MM.1S (cell line): ENCODE measurements at regions not wholly inside any gene's neighbourhood (a gene's known extent, or its start where the extent isn't known, plus 50 kb on each side); places are given as distances from the start of the nearest gene placed in this dataset.

Experiments used
- DNase-seq: peaks from one replicate; pipeline ENCODE4 v3.0.0-alpha.2; 2015
- H2AFZ ChIP-seq: fragments of 300-600 bp; sonication (generic); 2 replicates; pipeline ENCODE4 v1.6.0; 2016; ENCODE audit warnings: antibody characterized with exemption, low read length
- H3F3A ChIP-seq: fragments of 300-600 bp; sonication (generic); 2 replicates; pipeline ENCODE4 v1.6.1; 2016; ENCODE audit warnings: mild to moderate bottlenecking, antibody characterized with exemption, low read length, moderate library complexity, mixed read lengths; ENCODE audit not compliant: insufficient read depth
- H3K27ac ChIP-seq: fragments of 300-600 bp; sonication (generic); 2 replicates; pipeline ENCODE4 v1.5.1; 2016; ENCODE audit warnings: mild to moderate bottlenecking, low read length
- H3K27me3 ChIP-seq: fragments of 300-600 bp; sonication (generic); replicated peaks from 2 replicates; pipeline ENCODE4 v1.6.0; 2016; ENCODE audit warnings: low read length; ENCODE audit not compliant: insufficient read depth
- H3K36me3 ChIP-seq: fragments of 300-600 bp; sonication (generic); replicated peaks from 2 replicates; pipeline ENCODE4 v1.6.1; 2016; ENCODE audit warnings: mild to moderate bottlenecking, low read length, mixed read lengths; ENCODE audit not compliant: insufficient read depth
- H3K4me1 ChIP-seq: fragments of 300-600 bp; sonication (generic); 2 replicates; pipeline ENCODE4 v1.6.1; 2016; ENCODE audit warnings: low read length, mixed read lengths
- H3K4me2 ChIP-seq: fragments of 300-600 bp; sonication (generic); 2 replicates; pipeline ENCODE4 v1.6.0; 2016; ENCODE audit warnings: low read depth, low read length
- H3K4me3 ChIP-seq: fragments of 300-600 bp; sonication (generic); 2 replicates; pipeline ENCODE4 v1.5.1; 2016; ENCODE audit warnings: low read length, mixed read lengths
- H3K79me2 ChIP-seq: fragments of 300-600 bp; sonication (generic); 2 replicates; pipeline ENCODE4 v1.6.1; 2016; ENCODE audit warnings: mixed run types, low read length, mixed read lengths
- H3K9ac ChIP-seq: fragments of 300-600 bp; sonication (generic); 2 replicates; pipeline ENCODE4 v1.6.1; 2016; ENCODE audit warnings: low read length, mixed read lengths
- H3K9me2 ChIP-seq: fragments of 300-600 bp; sonication (generic); replicated peaks from 2 replicates; pipeline ENCODE4 v1.6.1; 2016; ENCODE audit warnings: mild to moderate bottlenecking, low read length, mixed read lengths; ENCODE audit not compliant: insufficient read depth
- H3K9me3 ChIP-seq: fragments of 300-600 bp; sonication (generic); replicated peaks from 2 replicates; pipeline ENCODE4 v1.6.1; 2016; ENCODE audit warnings: mild to moderate bottlenecking, low read length, mixed read lengths; ENCODE audit not compliant: insufficient read depth
- H4K20me1 ChIP-seq: fragments of 300-600 bp; sonication (generic); 2 replicates; pipeline ENCODE4 v1.6.1; 2016; ENCODE audit warnings: mild to moderate bottlenecking, low read length, moderate library complexity, mixed read lengths; ENCODE audit not compliant: insufficient read depth
- CTCF ChIP-seq: fragments of 300-600 bp; sonication (generic); IDR thresholded peaks from 2 replicates; pipeline ENCODE4 v1.5.1; 2016; ENCODE audit warnings: antibody characterized with exemption, low read length, mixed read lengths
- EZH2 ChIP-seq: fragments of 300-600 bp; sonication (generic); optimal IDR thresholded peaks from 2 replicates; pipeline ENCODE3; 2017; ENCODE audit warnings: low read depth, mild to moderate bottlenecking, antibody characterized with exemption, low read length, mixed read lengths
- EZH2phosphoT487 ChIP-seq: fragments of 300-600 bp; sonication (generic); IDR thresholded peaks from 2 replicates; pipeline ENCODE4 v1.6.1; 2018; ENCODE audit warnings: antibody characterized with exemption, low read length

GRCh38 chr6:74765486-74765885, 440.4 kb downstream of the COL12A1 start:
- Histone ChIP-seq H3K79me2 (no peaks in the 10 kb centered on the region), H3K36me3 (no peaks in the 10 kb centered on the region), H4K20me1 (no peaks in the 10 kb centered on the region), H3K4me1 (no peaks in the 10 kb centered on the region), H3K27me3 (no peaks in the 10 kb centered on the region), H3F3A (no peaks in the 10 kb centered on the region), H3K9ac (no peak overlapping the region), H3K4me3 (no peak overlapping the region), H2AFZ (no peak overlapping the region), H3K9me3 (no peaks in the 10 kb centered on the region), H3K27ac (no peak overlapping the region), H3K9me2 (no peaks in the 10 kb centered on the region), H3K4me2 (no peak overlapping the region)
- no peak for DNase-seq
- TF ChIP-seq EZH2phosphoT487 (no peak), EZH2 (no peak), CTCF (no peak)

DNA sequence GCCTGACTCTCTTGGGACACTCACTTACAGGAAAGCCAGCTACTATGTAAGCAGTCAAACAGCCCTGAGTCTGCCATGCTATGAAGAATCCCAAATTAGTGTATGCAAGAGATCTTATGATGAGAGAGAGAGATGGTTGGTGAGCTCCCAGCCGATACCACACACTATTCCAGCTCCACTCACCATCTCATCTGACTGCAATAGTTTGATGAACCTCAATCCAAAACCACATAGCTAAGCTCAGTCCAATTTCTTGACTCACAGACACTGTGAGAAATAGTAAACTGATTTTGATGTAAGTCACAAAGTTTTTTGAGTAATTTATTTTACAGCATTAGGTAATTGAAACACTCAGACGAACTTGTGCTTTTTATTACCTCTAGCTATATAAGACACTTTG, 441.4 kb downstream of the COL12A1 start:
- no peaks in the 10 kb centered on the region for H3F3A ChIP-seq
- no peaks in the 10 kb centered on the region for H3K36me3 ChIP-seq
- TF ChIP-seq CTCF = no peak
- TF ChIP-seq EZH2 = no peak
- TF ChIP-seq EZH2phosphoT487 = no peak
- no peaks in the 10 kb centered on the region for H3K79me2 ChIP-seq
- H3K4me1 ChIP-seq = no peaks in the 10 kb centered on the region
- no peak overlapping the region for H3K9ac ChIP-seq
- no peak overlapping the region for H3K27ac ChIP-seq
- no peaks in the 10 kb centered on the region for H4K20me1 ChIP-seq
- H3K9me3 ChIP-seq = no peaks in the 10 kb centered on the region
- DNase-seq = no peak
- no peak overlapping the region for H2AFZ ChIP-seq
- no peaks in the 10 kb centered on the region for H3K27me3 ChIP-seq
- H3K9me2 ChIP-seq = no peaks in the 10 kb centered on the region
- no peak overlapping the region for H3K4me2 ChIP-seq
- no peak overlapping the region for H3K4me3 ChIP-seq

DNA sequence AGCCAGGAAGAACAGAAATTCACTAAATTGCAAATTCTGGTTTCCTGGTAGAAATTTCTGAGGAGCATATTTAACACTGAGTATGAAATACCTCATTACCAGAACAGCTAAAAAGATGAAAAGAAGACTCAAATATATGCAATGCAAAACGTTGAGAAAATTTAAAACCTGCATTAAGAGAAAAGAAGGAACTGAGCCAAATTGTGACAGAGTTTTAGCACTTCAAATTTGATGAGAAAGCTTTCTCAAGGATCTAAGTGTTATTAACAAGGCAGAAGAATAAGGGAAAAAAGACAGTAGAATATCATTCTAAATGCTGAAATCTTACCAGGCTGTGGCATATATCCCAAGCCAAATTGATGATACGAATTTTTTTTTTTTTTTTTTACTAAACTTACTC, 443.0 kb downstream of the COL12A1 start:
- no peak for DNase-seq
- Histone ChIP-seq H3K27me3 (no peaks in the 10 kb centered on the region), H3K36me3 (no peaks in the 10 kb centered on the region), H3K79me2 (no peaks in the 10 kb centered on the region), H3K4me2 (no peak overlapping the region), H3K9me2 (no peaks in the 10 kb centered on the region), H3K27ac (no peak overlapping the region), H3K9ac (no peak overlapping the region), H3K4me3 (no peak overlapping the region), H3K9me3 (no peaks in the 10 kb centered on the region), H3K4me1 (no peaks in the 10 kb centered on the region), H4K20me1 (no peaks in the 10 kb centered on the region), H2AFZ (no peak overlapping the region), H3F3A (no peaks in the 10 kb centered on the region)
- no peak for TF ChIP-seq EZH2phosphoT487
- no peak for TF ChIP-seq EZH2

DNA sequence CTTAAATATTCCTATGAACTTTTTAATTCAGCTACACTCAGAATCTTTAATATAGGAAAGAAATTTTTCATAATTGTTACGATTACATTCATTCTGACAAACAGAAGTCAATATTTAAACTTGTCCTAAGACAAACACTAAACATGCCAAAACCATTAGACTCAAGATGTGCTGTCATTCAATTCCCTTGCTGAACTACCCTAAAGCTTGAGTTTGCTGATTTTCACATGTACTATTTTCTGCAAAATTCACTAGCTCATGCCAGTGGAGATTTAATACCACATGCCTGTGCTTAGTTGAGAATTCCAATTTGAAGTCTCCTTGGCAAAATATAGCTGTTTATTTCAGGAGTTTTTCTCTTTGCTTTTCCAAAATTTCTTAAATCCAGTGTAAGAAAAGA, 448.0 kb downstream of the COL12A1 start:
- TF ChIP-seq EZH2phosphoT487 (no peak), CTCF (no peak), EZH2 (no peak)
- Histone ChIP-seq H3K27ac (no peak overlapping the region), H4K20me1 (no peaks in the 10 kb centered on the region)

More for the DNA sequence above, 448.0 kb downstream of the COL12A1 start:
- Histone ChIP-seq H3K4me3 (no peak overlapping the region), H3K27me3 (no peaks in the 10 kb centered on the region), H3K4me1 (no peaks in the 10 kb centered on the region), H3K9me2 (no peaks in the 10 kb centered on the region), H2AFZ (no peak overlapping the region), H3K9me3 (no peaks in the 10 kb centered on the region), H3K79me2 (no peaks in the 10 kb centered on the region), H3K4me2 (no peak overlapping the region), H3K9ac (no peak overlapping the region), H3F3A (no peaks in the 10 kb centered on the region), H3K36me3 (no peaks in the 10 kb centered on the region)
- DNase-seq = no peak
